ENCODE measurements at regions not wholly inside any gene's neighbourhood (a gene's known extent, or its start where the extent isn't known, plus 50 kb on each side); places are given as distances from the start of the nearest gene placed in this dataset.

GRCh38 chr17:5947701-5948180 lies 122.4 kb upstream of the WSCD1 start:
- TF ChIP-seq CTCF (IDR thresholded peaks at IDR 0.05): no peak
- no peak for TF ChIP-seq POLR2A (IDR thresholded peaks at IDR 0.05)
